Ovary (tissue), 7 donors: ENCODE measurements at regions not wholly inside any gene's neighbourhood (a gene's known extent, or its start where the extent isn't known, plus 50 kb on each side); places are given as distances from the start of the nearest gene placed in this dataset.

ENCODE experiments used
- DNase-seq, 5 donors: peaks; one replicate each; pipeline ENCODE4 v3.0.0-alpha.2; 2019 to 2020
- H3K27ac ChIP-seq, 2 donors: fragments of 200-600 bp; one replicate each; pipeline versions ENCODE4 v1.5.1 to v1.8.0; 2019 to 2022
- H3K27me3 ChIP-seq: fragments of 200-600 bp; one replicate; pipeline ENCODE4 v1.8.0; 2022
- H3K36me3 ChIP-seq: fragments of 200-600 bp; sonication (generic); one replicate; pipeline ENCODE4 v1.5.1; 2019
- H3K4me1 ChIP-seq: one replicate; pipeline ENCODE4 v1.8.1; 2013; ENCODE audit warnings: mild to moderate bottlenecking, moderate library complexity; ENCODE audit not compliant: insufficient read depth
- H3K4me3 ChIP-seq: fragments of 200-600 bp; sonication (generic); one replicate; pipeline ENCODE4 v1.5.1; 2017
- H3K9me3 ChIP-seq, 2 donors: fragments of 200-600 bp in 1 of 2; sonication (generic) in 1 of 2; one replicate each; pipeline versions ENCODE4 v1.5.1 to v1.8.1; 2013 to 2019; ENCODE audit warnings: mild to moderate bottlenecking in 1 of 2, moderate library complexity in 1 of 2
- EP300 ChIP-seq: sonication (generic); formaldehyde crosslinking; IDR thresholded peaks from one replicate; pipeline ENCODE4 v1.6.1; 2017; ENCODE audit warnings: antibody characterized with exemption
- POLR2A ChIP-seq: fragments of 450-650 bp; IDR thresholded peaks from one replicate; pipeline ENCODE4 v1.6.1; 2017; ENCODE audit warnings: antibody characterized with exemption, mild to moderate bottlenecking, moderate library complexity
- WGBS, 3 donors: extraction: QIAGEN DNeasy Blood & Tissue Kit in 1 of 3; methylation state at CpG; one replicate each; pipeline versions ENCODE4 v1.1.5 to v1.1.7; 2013 to 2017; 5-methylcytosine and 5-hydroxymethylcytosine counted together
- intact Hi-C, 4 donors: fragments of 100-400 bp; cut with DNase I; formaldehyde crosslinking; loops; one replicate each; pipeline versions ENCODE4 v1.11.0 to v1.15.1; 2022 to 2023
- TF ChIP-seq, protein P1 (sequence below), 3 donors: fragments of 450-650 bp in 2 of 3; fragments of 200-600 bp in 1 of 3; IDR thresholded peaks; one replicate each; pipeline versions ENCODE4 v1.5.1 to v1.8.0; 2016 to 2022; ENCODE audit warnings: antibody characterized with exemption in 3 of 3, mild to moderate bottlenecking in 1 of 3
- donor health status: DM: no; HTN: no; CAD: no; lungs with moderate emphysema.
- donor health status: DM: no; HTN: no; CAD: no.
- donor health status: Bipolar disorder and iron deficiency.
- donor health status: DM: no; HTN: no; CAD: no.
- donor health status: DM: yes; HTN: yes; CAD: no.

GRCh38 chr3:25973122-25973521 lies 183.2 kb downstream of the OXSM start:
- Histone ChIP-seq H3K27ac (no peak overlapping the region), H3K4me1 (no peaks in the 10 kb centered on the region), H3K9me3 (no peaks in the 10 kb centered on the region), H3K27me3 (no peaks in the 10 kb centered on the region), H3K4me3 (no peak overlapping the region), H3K36me3 (no peaks in the 10 kb centered on the region)
- 8 to 28% (median 12%) methylated on average over 1 of the region's 1 CpG for WGBS, 3 donors
- no peak for DNase-seq
- intact Hi-C loops = no loop called here
- TF ChIP-seq EP300 (no peak), POLR2A (no peak)
- TF ChIP-seq, protein P1, sequence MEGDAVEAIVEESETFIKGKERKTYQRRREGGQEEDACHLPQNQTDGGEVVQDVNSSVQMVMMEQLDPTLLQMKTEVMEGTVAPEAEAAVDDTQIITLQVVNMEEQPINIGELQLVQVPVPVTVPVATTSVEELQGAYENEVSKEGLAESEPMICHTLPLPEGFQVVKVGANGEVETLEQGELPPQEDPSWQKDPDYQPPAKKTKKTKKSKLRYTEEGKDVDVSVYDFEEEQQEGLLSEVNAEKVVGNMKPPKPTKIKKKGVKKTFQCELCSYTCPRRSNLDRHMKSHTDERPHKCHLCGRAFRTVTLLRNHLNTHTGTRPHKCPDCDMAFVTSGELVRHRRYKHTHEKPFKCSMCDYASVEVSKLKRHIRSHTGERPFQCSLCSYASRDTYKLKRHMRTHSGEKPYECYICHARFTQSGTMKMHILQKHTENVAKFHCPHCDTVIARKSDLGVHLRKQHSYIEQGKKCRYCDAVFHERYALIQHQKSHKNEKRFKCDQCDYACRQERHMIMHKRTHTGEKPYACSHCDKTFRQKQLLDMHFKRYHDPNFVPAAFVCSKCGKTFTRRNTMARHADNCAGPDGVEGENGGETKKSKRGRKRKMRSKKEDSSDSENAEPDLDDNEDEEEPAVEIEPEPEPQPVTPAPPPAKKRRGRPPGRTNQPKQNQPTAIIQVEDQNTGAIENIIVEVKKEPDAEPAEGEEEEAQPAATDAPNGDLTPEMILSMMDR (IDR thresholded peaks at IDR 0.05) = no peak

GRCh38 chr3:25982756-25983155 lies 192.9 kb downstream of the OXSM start:
- Histone ChIP-seq H3K4me1 (no peaks in the 10 kb centered on the region), H3K27ac (no peak overlapping the region), H3K27me3 (no peaks in the 10 kb centered on the region), H3K36me3 (no peaks in the 10 kb centered on the region), H3K9me3 (no peaks in the 10 kb centered on the region), H3K4me3 (no peak overlapping the region)
- intact Hi-C loops = no loop called here
- TF ChIP-seq, protein P1 (IDR thresholded peaks at IDR 0.05) = no peak
- no peak for TF ChIP-seq EP300
- TF ChIP-seq POLR2A = no peak
- no peak for DNase-seq
- 35 to 63% (median 48%) methylated on average over 1 of the region's 1 CpG for WGBS, 3 donors

GRCh38 chr3:25985621-25986020 lies 195.7 kb downstream of the OXSM start:
- no peaks in the 10 kb centered on the region for H3K4me1 ChIP-seq
- 85 to 89% (median 85%) methylated on average over 1 of the region's 1 CpG for WGBS, 3 donors
- DNase-seq = no peak
- H3K9me3 ChIP-seq = no peaks in the 10 kb centered on the region
- H3K27me3 ChIP-seq = no peaks in the 10 kb centered on the region
- intact Hi-C loops = no loop called here
- TF ChIP-seq EP300 (no peak), POLR2A (no peak)
- TF ChIP-seq, protein P1 (IDR thresholded peaks at IDR 0.05) = no peak
- H3K36me3 ChIP-seq = no peaks in the 10 kb centered on the region
- H3K4me3 ChIP-seq = no peak overlapping the region
- no peak overlapping the region for H3K27ac ChIP-seq

GRCh38 chr3:25992606-25993005 lies 202.7 kb downstream of the OXSM start:
- H3K27me3 ChIP-seq = no peaks in the 10 kb centered on the region
- no peaks in the 10 kb centered on the region for H3K4me1 ChIP-seq

More at GRCh38 chr3:25992606-25993005, 202.7 kb downstream of the OXSM start:
- no peak for DNase-seq
- H3K4me3 ChIP-seq = no peak overlapping the region
- intact Hi-C loops = no loop called here
- no peaks in the 10 kb centered on the region for H3K9me3 ChIP-seq
- H3K36me3 ChIP-seq = no peaks in the 10 kb centered on the region
- TF ChIP-seq POLR2A (no peak), EP300 (no peak)
- TF ChIP-seq, protein P1 (IDR thresholded peaks at IDR 0.05) = no peak
- H3K27ac ChIP-seq = no peak overlapping the region
- 87 to 93% (median 92%) methylated on average over 3 of the region's 3 CpGs for WGBS, 3 donors
